ENCODE measurements at regions not wholly inside any gene's neighbourhood (a gene's known extent, or its start where the extent isn't known, plus 50 kb on each side); places are given as distances from the start of the nearest gene placed in this dataset.

GRCh38 chr16:26189536-26189935, 497.8 kb downstream of the HS3ST4 start:
- no peak for DNase-seq

- no peak for DNase-seq
Measured at GRCh38 chr16:26194526-26194925, 502.8 kb downstream of the HS3ST4 start.

GRCh38 chr16:26195225-26195624, 503.5 kb downstream of the HS3ST4 start:
- DNase-seq, result no peak

GRCh38 chr16:26196310-26196709, 504.6 kb downstream of the HS3ST4 start:
- DNase-seq, result no peak

GRCh38 chr16:26196802-26197201, 505.0 kb downstream of the HS3ST4 start:
- no peak for DNase-seq

GRCh38 chr16:26197707-26198106, 505.9 kb downstream of the HS3ST4 start:
- no peak for DNase-seq

GRCh38 chr16:26198221-26198620, 506.5 kb downstream of the HS3ST4 start:
- DNase-seq, result no peak

- DNase-seq, result no peak
Measured at GRCh38 chr16:26204138-26204537, 512.4 kb downstream of the HS3ST4 start.

- DNase-seq, result no peak
Measured at GRCh38 chr16:26211542-26211941, 519.8 kb downstream of the HS3ST4 start.

- DNase-seq, result no peak
Measured at GRCh38 chr16:26212599-26212998, 520.8 kb downstream of the HS3ST4 start.

- no peak for DNase-seq
Measured at GRCh38 chr16:26214581-26215174, 522.9 kb downstream of the HS3ST4 start.

- DNase-seq, result no peak
Measured at GRCh38 chr16:26220894-26221293, 529.1 kb downstream of the HS3ST4 start.

GRCh38 chr16:26231647-26232046, 539.9 kb downstream of the HS3ST4 start:
- DNase-seq, result no peak

- DNase-seq, result no peak
Measured at GRCh38 chr16:26240807-26241206, 549.0 kb downstream of the HS3ST4 start.

GRCh38 chr16:26247063-26247462, 555.3 kb downstream of the HS3ST4 start:
- no peak for DNase-seq

- no peak for DNase-seq
Measured at GRCh38 chr16:26252598-26252997, 560.8 kb downstream of the HS3ST4 start.

GRCh38 chr16:26261621-26262020, 569.9 kb downstream of the HS3ST4 start:
- DNase-seq, result no peak

GRCh38 chr16:26263406-26263805, 571.6 kb downstream of the HS3ST4 start:
- no peak for DNase-seq

GRCh38 chr16:26267641-26268040, 575.9 kb downstream of the HS3ST4 start:
- no peak for DNase-seq

GRCh38 chr16:26269673-26270072, 577.9 kb downstream of the HS3ST4 start:
- no peak for DNase-seq

GRCh38 chr16:26273607-26274006, 581.8 kb downstream of the HS3ST4 start:
- no peak for DNase-seq

- no peak for DNase-seq
Measured at GRCh38 chr16:26275021-26275590, 583.3 kb downstream of the HS3ST4 start.

- DNase-seq, result no peak
Measured at GRCh38 chr16:26276289-26276688, 584.5 kb downstream of the HS3ST4 start.

- DNase-seq, result no peak
Measured at GRCh38 chr16:26281381-26282110, 589.8 kb downstream of the HS3ST4 start.
